Stimulated activated CD4-positive, alpha-beta T cell treated with anti-CD3 and anti-CD28 coated beads, Interleukin-4, amount 100 ng/mL, for 1 hour (primary cell): ENCODE measurements at regions not wholly inside any gene's neighbourhood (a gene's known extent, or its start where the extent isn't known, plus 50 kb on each side); places are given as distances from the start of the nearest gene placed in this dataset.
"Not testable (repeated sequence)": the region's sequence is repeated elsewhere in the genome, so short reads cannot be mapped to it uniquely, and the experiment has no call there.

Experiments
- DNase-seq: peaks from one replicate; pipeline ENCODE4 v3.0.0-alpha.2; 2020

GRCh38 chr5:15183520-15183919 is 311.9 kb upstream of the ANKH start:
- DNase-seq = no peak

DNA sequence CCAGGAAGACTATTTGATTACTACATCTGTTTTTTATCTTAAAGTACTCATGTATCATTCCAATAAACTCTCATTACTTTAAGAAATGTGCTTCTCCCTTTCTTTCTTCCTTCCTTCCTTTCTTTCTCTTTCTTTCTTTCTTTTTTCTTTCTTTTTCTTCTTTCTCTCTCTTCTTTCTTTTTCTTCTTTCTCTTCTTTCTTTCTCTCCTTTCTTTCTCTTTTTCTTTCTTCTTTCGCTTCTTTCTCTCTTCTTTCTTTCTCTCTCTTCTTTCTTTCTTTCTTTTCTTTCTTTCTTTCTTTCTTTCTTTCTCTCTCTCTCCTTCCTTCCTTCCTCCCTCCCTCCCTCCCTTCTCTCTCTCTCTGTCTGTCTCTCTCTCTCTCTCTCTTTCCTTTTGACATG is 298.6 kb upstream of the ANKH start:
- DNase-seq = no peak

- DNase-seq = no peak
Observed at GRCh38 chr5:15168358-15168757, 296.8 kb upstream of the ANKH start.

- DNase-seq = no peak
Observed at GRCh38 chr5:15160091-15160490, 288.5 kb upstream of the ANKH start.

DNA sequence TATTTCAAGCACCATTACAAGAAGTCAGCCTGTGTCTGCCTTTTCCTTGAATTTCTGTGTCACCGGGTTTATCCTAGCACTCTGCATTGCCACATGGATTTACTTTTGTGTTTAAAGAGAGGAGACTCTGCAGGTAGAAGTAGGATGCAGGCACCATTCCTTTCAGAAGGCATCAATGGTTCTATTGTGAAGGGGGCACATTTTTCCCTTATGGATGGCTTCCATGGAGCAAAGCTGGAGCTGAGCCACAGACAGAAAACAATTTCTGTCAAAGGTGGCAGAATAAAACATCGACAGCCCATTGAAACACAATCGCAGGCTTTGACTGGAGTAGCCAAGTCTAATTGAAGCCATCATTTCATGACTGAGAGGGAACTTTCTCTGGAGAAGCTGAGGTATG is 288.0 kb upstream of the ANKH start:
- DNase-seq = no peak

- no peak for DNase-seq
Observed at GRCh38 chr5:15142458-15142857, 270.9 kb upstream of the ANKH start.

DNA sequence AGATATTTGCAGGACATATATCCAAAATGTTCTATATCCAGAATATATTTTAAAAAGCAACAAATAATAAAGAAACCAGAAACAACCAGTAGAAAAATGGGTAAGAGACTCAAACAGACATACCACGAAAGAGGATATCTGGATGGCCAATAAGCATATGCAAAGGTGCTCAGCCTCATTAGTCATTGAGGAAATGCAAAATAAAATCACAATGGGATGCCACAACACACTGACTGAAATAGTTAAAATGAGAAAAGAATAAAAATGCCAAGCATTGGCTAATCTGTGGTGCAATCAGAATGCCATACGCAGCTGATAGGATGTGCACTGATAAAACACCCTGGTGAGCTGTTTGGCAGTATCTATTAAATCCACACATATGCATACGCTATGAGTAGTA is 265.8 kb upstream of the ANKH start:
- DNase-seq = no peak

DNA sequence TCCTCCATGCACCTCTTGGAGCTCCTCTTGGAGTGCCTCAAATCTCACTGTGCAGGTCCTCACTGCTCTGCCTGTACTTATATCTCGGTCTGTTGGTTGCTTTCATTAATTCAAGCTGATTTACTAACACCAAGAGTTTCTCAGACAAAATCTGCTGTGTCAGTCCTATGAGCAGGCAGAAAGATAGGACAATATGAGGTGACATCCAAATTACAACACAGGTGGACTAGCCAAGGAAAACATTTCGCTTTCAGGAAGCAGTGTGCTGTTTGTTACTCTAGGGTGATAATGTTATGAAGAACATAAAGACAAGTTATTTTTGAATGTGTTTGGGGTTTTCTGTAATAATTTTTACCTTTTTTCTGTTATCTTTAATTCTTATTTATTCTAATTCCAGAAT is 264.1 kb upstream of the ANKH start:
- DNase-seq = no peak

GRCh38 chr5:15133456-15133965 is 261.9 kb upstream of the ANKH start:
- no peak for DNase-seq

DNA sequence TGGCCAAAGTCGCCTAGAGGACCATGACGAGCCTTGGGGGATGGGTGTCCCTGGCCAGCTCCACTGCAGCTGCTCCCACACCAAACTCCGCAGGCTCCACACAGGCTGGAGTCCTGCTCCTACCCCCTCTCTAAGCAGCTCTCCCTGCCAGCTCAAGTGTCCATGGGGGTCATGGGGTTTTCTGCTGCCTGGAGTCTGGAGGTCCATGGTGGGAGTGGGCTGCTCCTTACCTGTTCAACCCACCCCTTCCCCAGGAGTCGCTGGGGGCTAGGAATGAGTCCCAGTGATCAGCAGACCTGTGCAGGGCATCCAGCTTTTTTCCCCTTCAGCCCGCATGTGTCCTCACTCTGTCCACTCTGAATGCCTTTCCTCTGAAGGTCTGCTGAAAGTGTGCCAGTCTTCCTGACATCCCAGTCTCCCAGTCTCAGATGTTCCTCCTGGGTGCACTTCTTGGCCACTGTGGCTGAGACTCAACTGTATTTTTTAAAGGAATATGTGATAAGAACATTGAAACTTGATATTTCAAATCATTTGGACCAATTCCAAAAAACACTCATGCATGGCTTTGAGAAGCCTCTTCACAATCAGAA is 261.3 kb upstream of the ANKH start:
- DNase-seq = no peak

DNA sequence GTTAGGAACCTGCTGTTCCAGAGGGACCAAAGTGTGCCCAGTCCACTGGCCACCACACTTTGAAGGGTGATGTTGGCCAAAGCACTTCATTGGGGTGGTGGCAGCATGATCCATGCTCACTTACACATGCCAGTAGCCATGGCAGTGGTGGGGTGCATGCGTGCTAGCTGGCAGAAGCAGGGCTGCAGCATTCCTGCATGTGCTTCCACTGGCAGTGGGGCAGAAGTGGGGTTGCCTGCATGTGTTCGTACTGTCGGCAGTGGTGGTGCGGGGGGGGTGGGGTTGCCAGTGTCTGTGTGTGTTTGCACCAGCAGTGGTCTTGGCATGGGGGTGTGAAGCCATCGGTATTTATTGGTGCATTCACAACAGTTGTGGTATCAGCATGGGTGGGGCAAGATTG is 260.3 kb upstream of the ANKH start:
- no peak for DNase-seq

DNA sequence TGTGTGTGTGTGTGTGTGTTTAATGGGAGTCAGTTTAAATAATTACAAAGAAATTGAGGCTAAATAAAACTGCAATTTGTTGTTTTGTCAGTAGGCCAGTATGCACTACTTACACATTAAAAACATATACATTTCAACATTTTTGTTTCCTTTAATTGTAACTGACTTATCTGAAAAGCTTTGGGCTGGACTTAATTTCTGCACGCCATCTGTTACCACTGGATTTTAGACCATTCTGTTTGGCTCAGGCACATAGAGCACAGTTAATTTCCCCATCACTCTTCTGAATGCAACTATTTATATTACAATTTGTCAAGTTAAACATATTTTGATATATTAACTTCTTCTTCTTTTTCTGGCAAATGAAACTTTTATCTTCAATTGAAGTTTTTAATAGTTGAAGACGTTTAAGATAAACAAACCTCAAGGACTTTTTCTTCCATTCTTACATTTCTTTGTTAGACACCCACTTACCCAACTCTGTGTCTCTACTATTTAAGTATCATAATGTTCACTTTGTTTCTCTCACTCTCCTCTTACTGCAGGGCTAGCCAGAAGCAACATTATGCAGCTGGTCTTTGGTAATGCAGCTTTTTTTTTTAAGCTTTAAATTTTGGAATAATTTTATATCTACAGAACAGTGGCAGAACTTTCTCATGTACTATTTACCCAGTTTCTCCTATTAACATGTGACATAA is 253.4 kb upstream of the ANKH start:
- DNase-seq = no peak

DNA sequence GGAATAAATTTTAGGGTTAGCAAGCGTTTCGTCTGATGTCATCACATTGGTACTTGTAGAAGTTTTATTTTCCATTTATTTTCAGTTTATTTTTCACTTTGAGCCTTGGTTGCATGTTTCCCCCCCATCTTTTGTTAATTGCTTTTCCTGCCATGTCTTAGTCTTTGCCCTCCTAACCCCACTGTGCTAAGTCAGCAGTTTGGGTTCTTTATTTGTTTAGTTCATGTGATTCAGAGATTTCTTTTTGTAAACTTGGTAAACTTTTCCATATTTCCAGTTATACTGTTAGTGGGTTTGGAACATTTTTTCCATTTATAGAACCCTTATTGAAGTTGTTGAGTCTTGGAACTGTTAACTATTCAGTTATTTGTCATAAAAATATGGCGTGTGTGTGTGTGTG is 252.9 kb upstream of the ANKH start:
- no peak for DNase-seq

GRCh38 chr5:15117688-15118087 is 246.1 kb upstream of the ANKH start:
- no peak for DNase-seq

- no peak for DNase-seq
Observed at GRCh38 chr5:15116996-15117395, 245.4 kb upstream of the ANKH start.

DNA sequence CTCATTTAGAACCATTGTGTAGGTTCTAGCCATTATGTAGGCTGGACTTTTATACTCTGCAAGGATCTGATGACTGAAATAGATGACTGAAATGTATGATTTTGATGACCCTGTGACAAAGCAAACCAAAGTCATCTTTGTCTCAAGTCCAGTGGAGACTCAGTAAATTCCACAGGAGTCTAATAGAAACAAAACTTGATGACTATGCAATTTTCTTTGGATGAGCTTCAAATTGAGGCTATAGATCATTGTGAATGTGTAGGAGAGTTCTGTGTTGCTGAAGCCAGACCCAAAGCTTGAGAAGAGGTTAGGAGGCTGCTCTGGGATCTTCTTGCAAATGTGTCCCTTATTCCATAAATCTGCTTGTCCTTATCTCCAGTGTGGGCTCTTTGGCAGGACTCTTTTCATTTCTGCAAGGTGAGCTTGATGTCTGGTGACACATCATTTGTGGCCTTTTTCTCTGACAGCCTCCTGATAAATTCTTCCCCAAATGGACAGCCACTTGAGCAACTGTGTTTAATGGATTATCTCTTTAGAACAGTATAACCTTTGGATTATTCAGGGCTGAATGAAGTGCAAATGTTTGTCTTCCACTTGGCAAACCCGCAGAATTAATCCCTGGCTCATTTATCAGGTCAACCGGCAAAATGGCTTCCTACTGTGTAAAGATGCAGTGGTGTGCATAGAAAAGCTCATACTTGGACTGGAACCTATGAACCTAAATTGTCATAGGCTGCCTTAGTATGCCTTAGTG is 235.1 kb upstream of the ANKH start:
- no peak for DNase-seq

DNA sequence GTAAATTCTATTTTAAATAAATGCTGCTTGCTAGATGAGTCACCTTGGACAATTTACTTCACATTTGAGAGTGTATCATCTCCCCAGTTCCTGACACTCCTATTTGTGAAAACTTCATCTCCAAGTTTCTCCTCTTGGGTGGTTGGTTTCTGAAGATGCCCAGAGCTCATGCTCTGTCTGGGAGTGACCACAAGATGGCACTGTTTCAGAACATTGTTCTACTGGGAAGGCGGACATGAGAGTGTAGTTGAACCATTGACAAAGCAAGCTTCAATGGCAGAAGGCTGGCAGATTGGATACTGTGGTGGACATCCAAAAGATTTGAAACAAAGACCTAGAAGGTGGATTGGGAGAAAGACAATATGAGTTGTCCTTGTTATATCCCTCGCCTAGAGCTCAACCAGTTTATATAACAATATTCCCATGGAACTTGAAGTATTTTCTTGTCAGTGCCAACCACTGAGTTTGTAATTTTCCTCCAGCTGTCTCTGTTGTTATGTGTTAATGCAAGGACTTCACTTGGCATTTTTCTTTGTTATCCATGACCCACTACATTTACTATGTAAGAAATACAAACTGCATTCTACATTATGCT is 234.3 kb upstream of the ANKH start:
- DNase-seq = no peak

DNA sequence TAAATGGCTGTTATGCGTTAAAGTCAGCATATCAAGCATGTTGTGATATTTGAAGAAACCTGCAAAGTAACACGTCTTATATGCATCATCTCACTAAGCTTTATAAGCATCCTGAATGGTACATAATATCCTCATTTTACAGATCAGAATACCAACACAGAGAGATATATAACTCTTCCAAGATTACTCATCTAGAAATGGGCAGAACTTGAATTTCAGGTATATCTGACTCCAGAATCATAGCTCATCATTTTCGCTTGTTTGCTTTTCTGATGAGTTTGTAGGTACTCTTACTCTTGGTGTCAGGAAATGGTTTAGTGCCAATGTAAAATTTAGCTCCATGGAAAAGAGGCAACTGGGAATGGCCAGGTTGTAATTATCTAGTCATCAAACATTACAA is 232.3 kb upstream of the ANKH start:
- no peak for DNase-seq

- no peak for DNase-seq
Observed at GRCh38 chr5:15103130-15103529, 231.6 kb upstream of the ANKH start.

- no peak for DNase-seq
Observed at GRCh38 chr5:15097552-15097951, 226.0 kb upstream of the ANKH start.

DNA sequence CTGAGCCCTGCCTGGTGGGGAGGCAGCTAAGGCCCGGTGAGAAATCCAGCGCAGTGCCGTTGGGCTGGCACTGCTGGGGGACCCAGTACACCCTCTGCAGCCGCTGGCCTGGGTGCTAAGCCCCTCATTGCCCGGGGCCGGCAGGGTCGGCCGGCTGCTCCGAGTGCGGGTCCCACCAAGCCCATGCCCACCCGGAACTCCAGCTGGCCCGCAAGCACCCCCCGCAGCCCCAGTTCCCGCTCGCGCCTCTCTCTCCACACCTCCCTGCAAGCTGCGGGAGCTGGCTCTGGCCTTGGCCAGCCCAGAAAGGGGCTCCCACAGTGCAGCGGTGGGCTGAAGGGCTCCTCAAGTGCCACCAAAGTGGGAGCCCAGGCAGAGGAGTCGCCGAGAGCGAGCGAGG is 225.1 kb upstream of the ANKH start:
- DNase-seq = not testable (repeated sequence)

- no peak for DNase-seq
Observed at GRCh38 chr5:15092801-15093200, 221.2 kb upstream of the ANKH start.

DNA sequence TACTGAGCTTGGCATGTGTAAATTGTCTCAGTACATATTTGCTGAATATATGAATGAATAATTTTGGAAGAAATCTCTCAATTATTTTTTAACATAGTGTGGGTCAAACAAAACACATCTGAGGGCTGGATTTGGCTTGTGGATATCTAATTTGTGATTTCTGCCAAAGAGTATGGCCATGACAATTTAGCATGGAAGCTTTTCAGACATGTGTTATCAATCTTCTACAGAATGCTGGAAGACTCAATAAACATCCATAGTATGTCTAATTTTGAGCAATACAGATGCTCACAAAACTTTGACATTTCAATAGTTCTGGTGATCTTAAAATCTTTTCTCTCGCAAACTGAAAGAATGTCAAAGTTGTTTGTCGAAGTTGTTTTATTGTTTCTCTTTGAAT is 214.1 kb upstream of the ANKH start:
- no peak for DNase-seq

GRCh38 chr5:15082096-15082495 is 210.5 kb upstream of the ANKH start:
- DNase-seq = no peak
